Astrocyte (in vitro differentiated cells and primary cell): ENCODE measurements at regions not wholly inside any gene's neighbourhood (a gene's known extent, or its start where the extent isn't known, plus 50 kb on each side); places are given as distances from the start of the nearest gene placed in this dataset.
"Not testable (repeated sequence)": the region's sequence is repeated elsewhere in the genome, so short reads cannot be mapped to it uniquely, and the experiment has no call there.

Source experiments
- DNase-seq: peaks from one replicate; pipeline ENCODE4 v3.0.0-alpha.2; 2010; ENCODE audit warnings: low read depth
- FAIRE-seq: peaks from 2 replicates; lab custom pipeline; 2011; peaks lifted over from hg19 to GRCh38; lab: Jason Lieb, UNC
- H2AFZ ChIP-seq: 2 replicates; pipeline ENCODE4 v1.6.0; 2012; ENCODE audit warnings: low read depth, low read length, inconsistent platforms
- H3K27ac ChIP-seq: 2 replicates; pipeline ENCODE4 v1.5.1; 2011; ENCODE audit warnings: low read depth, low read length, inconsistent platforms
- H3K27me3 ChIP-seq: 2 replicates; pipeline ENCODE4 v1.6.0; 2011; ENCODE audit warnings: low read length, inconsistent platforms; ENCODE audit not compliant: insufficient read depth
- H3K36me3 ChIP-seq: 2 replicates; pipeline ENCODE4 v1.5.1; 2011; ENCODE audit warnings: low read length, inconsistent platforms; ENCODE audit not compliant: insufficient read depth
- H3K4me1 ChIP-seq: 2 replicates; pipeline ENCODE4 v1.5.1; 2011; ENCODE audit warnings: low read length, inconsistent platforms; ENCODE audit not compliant: insufficient read depth
- H3K4me2 ChIP-seq: 2 replicates; pipeline ENCODE4 v1.6.0; 2012; ENCODE audit warnings: low read length, inconsistent platforms
- H3K4me3 ChIP-seq: 2 replicates; pipeline ENCODE4 v1.5.1; 2011; ENCODE audit warnings: low read depth, mild to moderate bottlenecking, low read length, inconsistent platforms; ENCODE audit not compliant: insufficient read depth
- H3K79me2 ChIP-seq: 2 replicates; pipeline ENCODE4 v1.6.0; 2012; ENCODE audit warnings: mild to moderate bottlenecking, low read length, inconsistent platforms; ENCODE audit not compliant: insufficient read depth
- H3K9ac ChIP-seq: 2 replicates; pipeline ENCODE4 v1.6.0; 2012; ENCODE audit warnings: mild to moderate bottlenecking, low read length, inconsistent platforms
- H3K9me3 ChIP-seq: 2 replicates; pipeline ENCODE4 v1.5.1; 2012; ENCODE audit warnings: low read depth, mild to moderate bottlenecking, low read length, inconsistent platforms; ENCODE audit not compliant: insufficient read depth
- H4K20me1 ChIP-seq: 2 replicates; pipeline ENCODE4 v1.6.0; 2012; ENCODE audit warnings: low read length, inconsistent platforms; ENCODE audit not compliant: insufficient read depth
- H3K27ac Mint-ChIP-seq: one replicate; pipeline ENCODE4 v1.8.0; 2021; ENCODE audit warnings: mild to moderate bottlenecking, mixed read lengths; ENCODE audit not compliant: unreplicated experiment
- H3K27me3 Mint-ChIP-seq: one replicate; pipeline ENCODE4 v1.8.0; 2021; ENCODE audit warnings: low read depth, mixed read lengths; ENCODE audit not compliant: unreplicated experiment
- H3K36me3 Mint-ChIP-seq: one replicate; pipeline ENCODE4 v1.8.0; 2021; ENCODE audit warnings: low read depth, mixed read lengths; ENCODE audit not compliant: unreplicated experiment
- H3K4me1 Mint-ChIP-seq: one replicate; pipeline ENCODE4 v1.8.0; 2021; ENCODE audit warnings: low read depth, mixed read lengths; ENCODE audit not compliant: unreplicated experiment
- H3K4me3 Mint-ChIP-seq: one replicate; pipeline ENCODE4 v1.8.0; 2021; ENCODE audit warnings: mild to moderate bottlenecking, moderate library complexity, mixed read lengths; ENCODE audit not compliant: unreplicated experiment
- H3K9me3 Mint-ChIP-seq: one replicate; pipeline ENCODE4 v1.8.0; 2021; ENCODE audit warnings: mild to moderate bottlenecking, mixed read lengths; ENCODE audit not compliant: unreplicated experiment
- CTCF ChIP-seq: IDR thresholded peaks from 2 replicates; pipeline ENCODE4 v1.5.1; 2011; ENCODE audit warnings: low read depth, mild to moderate bottlenecking, inconsistent platforms, low read length, moderate library complexity; ENCODE audit not compliant: insufficient read depth
- EZH2 ChIP-seq: IDR thresholded peaks from 2 replicates; pipeline ENCODE4 v1.6.1; 2012; ENCODE audit warnings: mild to moderate bottlenecking, low read length, inconsistent platforms; ENCODE audit not compliant: insufficient read depth

- no peaks in the 10 kb centered on the region for H3K27me3 Mint-ChIP-seq
- TF ChIP-seq CTCF (no peak), EZH2 (no peak)
Measured at GRCh38 chr2:171266102-171266501, 105.4 kb upstream of the TLK1 start.

GRCh38 chr2:171261529-171261928 lies 100.8 kb upstream of the TLK1 start:
- FAIRE-seq, H3K4me1 Mint-ChIP-seq, H3K79me2 ChIP-seq, H3K4me3 ChIP-seq, H3K9me3 ChIP-seq, H3K36me3 Mint-ChIP-seq, H3K9me3 Mint-ChIP-seq, H3K4me1 ChIP-seq, DNase-seq, H3K27me3 Mint-ChIP-seq, H4K20me1 ChIP-seq, H3K27me3 ChIP-seq, H2AFZ ChIP-seq, H3K36me3 ChIP-seq, H3K9ac ChIP-seq, H3K4me2 ChIP-seq, H3K4me3 Mint-ChIP-seq, H3K27ac ChIP-seq: not testable (repeated sequence)
- peak overlapping the region; percentile 30 for H3K27ac Mint-ChIP-seq

More at GRCh38 chr2:171266102-171266501, 105.4 kb upstream of the TLK1 start:
- H3K4me1 ChIP-seq, result no peaks in the 10 kb centered on the region
- no peaks in the 10 kb centered on the region for H3K36me3 ChIP-seq
- no peak overlapping the region for H3K9ac ChIP-seq
- no peak overlapping the region for H3K27ac ChIP-seq
- H3K9me3 ChIP-seq, result no peaks in the 10 kb centered on the region
- peaks cover 5% of the 10 kb centered on the region for H3K4me1 Mint-ChIP-seq
- H4K20me1 ChIP-seq, result no peaks in the 10 kb centered on the region
- peaks cover 2% of the 10 kb centered on the region for H3K9me3 Mint-ChIP-seq
- DNase-seq, result no peak
- no peak overlapping the region for H3K4me2 ChIP-seq
- FAIRE-seq, result no peak
- no peaks in the 10 kb centered on the region for H3K79me2 ChIP-seq
- H3K27ac Mint-ChIP-seq, result no peak overlapping the region
- no peak overlapping the region for H2AFZ ChIP-seq
- no peaks in the 10 kb centered on the region for H3K27me3 ChIP-seq
- H3K4me3 ChIP-seq, result no peak overlapping the region
- no peak overlapping the region for H3K4me3 Mint-ChIP-seq
- H3K36me3 Mint-ChIP-seq, result no peaks in the 10 kb centered on the region

- H3K36me3 Mint-ChIP-seq, result no peaks in the 10 kb centered on the region
- H3K27ac Mint-ChIP-seq, result no peak overlapping the region
- H3K27me3 Mint-ChIP-seq, result no peaks in the 10 kb centered on the region
- peaks cover 12% of the 10 kb centered on the region for H3K4me1 Mint-ChIP-seq
- TF ChIP-seq CTCF (no peak), EZH2 (no peak)
- H3K4me1 ChIP-seq, result no peaks in the 10 kb centered on the region
- H3K4me2 ChIP-seq, result no peak overlapping the region
- peaks cover 2% of the 10 kb centered on the region for H3K9me3 Mint-ChIP-seq
- no peak for FAIRE-seq
- no peaks in the 10 kb centered on the region for H4K20me1 ChIP-seq
- no peak overlapping the region for H3K27ac ChIP-seq
- no peaks in the 10 kb centered on the region for H3K9me3 ChIP-seq
- no peaks in the 10 kb centered on the region for H3K27me3 ChIP-seq
- no peak overlapping the region for H3K4me3 Mint-ChIP-seq
- H3K79me2 ChIP-seq, result no peaks in the 10 kb centered on the region
- no peak overlapping the region for H3K4me3 ChIP-seq
- DNase-seq, result no peak
- no peaks in the 10 kb centered on the region for H3K36me3 ChIP-seq
- no peak overlapping the region for H3K9ac ChIP-seq
- no peak overlapping the region for H2AFZ ChIP-seq
Measured at GRCh38 chr2:171260471-171261424, 100.1 kb upstream of the TLK1 start.
